HG03066 (cell line): ENCODE measurements at regions not wholly inside any gene's neighbourhood (a gene's known extent, or its start where the extent isn't known, plus 50 kb on each side); places are given as distances from the start of the nearest gene placed in this dataset.
"Not testable (repeated sequence)": the region's sequence is repeated elsewhere in the genome, so short reads cannot be mapped to it uniquely, and the experiment has no call there.

Source experiments
- ATAC-seq: cut with Tn5 transposase; IDR thresholded peaks from one replicate; pipeline ENCODE4 v1.9.1; 2021; ENCODE audit warnings: low read depth; ENCODE audit not compliant: unreplicated experiment

DNA sequence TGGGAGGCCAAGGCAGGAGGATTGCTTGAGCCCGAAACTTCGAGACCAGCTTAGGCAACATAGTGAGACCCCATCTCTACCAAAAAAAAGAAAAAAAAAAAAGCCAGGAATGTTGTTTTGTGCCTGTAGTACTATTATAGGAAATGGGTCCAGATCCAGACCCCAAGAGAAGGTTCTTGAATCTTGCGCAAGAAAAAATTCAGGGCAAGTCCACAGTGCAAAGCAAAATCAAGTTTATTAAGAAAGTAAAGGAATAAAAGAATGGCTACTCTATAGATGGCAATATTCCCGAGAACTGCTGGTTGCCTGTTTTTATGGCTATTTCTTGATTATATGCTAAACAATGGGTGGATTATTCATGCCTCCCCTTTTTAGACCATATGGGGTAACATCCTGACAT is 51.2 kb upstream of the RDX start:
- no peak for ATAC-seq

DNA sequence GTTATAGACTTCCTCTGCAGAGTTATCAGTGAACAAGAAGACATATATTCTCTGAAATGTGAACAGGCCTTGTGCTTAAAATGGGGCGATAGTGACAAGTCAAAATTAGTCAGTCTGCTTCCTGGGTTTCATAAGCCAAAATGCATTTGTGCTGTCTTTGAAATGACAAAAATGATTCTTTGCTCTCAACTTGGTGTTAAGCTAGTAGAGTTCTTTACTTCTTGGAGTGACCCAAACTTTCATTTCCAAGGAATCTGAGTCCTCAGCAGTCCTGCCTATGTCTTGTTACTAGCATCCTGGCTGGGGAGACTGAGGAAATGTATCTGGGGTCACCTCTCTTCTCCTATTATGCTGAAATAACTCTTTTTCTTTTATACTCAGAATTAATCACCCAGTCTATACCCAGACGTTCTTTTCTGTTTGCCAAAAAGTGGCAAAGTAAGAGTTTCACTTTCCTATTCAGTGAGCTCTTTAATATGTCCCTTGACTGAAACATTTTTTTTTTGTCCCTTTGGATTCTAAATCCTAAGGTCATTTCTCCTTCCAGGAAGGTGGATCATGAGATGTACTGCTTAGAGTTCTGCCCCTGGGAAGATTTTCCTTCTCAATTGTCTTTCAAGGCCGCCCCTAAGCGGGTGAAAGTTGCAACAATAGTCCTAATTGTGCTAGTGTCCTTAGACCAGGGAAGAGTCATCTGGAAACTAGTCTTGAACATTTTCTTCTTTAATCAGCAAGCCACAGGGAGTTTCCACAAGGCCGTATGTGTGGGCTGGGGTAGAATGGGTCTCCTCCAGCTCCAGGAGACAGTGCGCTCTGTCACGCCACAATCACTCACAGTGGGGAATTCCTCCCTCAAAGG is 53.0 kb upstream of the RDX start:
- ATAC-seq, result peak; percentile 72

DNA sequence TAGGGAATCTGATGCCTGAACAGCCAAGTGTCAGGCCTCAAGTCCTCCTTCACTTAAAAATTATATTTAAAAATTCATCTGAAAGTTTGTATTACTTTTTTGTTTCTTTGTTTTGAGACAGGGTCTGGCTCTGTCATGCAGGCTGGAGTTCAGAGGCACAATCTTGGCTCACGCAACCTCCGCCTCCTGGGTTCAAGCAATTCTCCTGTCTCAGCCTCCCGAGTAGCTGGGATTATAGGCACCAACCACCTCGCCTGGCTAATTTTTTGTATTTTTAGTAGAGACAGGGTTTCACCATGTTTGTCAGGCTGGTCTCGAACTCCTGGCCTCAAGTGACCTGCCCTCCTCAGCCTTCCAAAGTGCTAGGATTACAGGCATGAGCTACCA is 53.6 kb upstream of the RDX start:
- not testable (repeated sequence) for ATAC-seq

DNA sequence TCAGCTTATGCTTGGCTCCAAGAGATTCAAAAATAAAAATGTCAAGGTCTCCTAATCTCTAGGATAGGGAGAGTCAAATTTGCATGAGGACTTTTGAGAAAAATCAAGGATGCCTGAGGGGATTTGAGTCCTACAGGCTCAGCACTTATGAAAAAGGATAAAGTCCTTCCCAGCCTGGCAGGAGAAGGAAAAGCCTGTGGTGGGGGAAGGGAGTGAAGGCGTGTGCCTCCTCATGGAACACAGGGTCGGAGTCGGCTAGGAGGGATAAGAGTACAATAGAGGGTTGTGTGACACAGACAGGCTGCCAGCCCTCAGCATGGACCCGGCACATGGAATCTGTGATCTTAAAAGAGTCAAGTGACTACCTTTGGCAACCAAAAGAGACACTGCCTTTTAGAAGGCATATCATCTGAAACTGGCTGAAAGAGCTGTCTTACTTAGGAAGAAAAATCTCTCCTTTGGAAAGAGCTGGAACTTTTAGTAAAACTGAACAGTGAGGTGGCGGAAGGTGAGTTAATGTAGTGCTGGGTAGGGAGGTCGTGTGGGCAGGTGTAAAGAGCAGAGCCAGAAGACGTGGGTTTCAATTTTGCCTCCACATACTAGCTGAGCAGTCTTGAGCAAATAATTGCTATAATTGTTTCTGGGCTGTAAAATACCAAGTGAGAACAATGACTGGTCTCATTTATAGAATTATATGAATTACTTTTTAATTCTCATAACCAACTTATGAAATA is 58.8 kb upstream of the RDX start:
- no peak for ATAC-seq

DNA sequence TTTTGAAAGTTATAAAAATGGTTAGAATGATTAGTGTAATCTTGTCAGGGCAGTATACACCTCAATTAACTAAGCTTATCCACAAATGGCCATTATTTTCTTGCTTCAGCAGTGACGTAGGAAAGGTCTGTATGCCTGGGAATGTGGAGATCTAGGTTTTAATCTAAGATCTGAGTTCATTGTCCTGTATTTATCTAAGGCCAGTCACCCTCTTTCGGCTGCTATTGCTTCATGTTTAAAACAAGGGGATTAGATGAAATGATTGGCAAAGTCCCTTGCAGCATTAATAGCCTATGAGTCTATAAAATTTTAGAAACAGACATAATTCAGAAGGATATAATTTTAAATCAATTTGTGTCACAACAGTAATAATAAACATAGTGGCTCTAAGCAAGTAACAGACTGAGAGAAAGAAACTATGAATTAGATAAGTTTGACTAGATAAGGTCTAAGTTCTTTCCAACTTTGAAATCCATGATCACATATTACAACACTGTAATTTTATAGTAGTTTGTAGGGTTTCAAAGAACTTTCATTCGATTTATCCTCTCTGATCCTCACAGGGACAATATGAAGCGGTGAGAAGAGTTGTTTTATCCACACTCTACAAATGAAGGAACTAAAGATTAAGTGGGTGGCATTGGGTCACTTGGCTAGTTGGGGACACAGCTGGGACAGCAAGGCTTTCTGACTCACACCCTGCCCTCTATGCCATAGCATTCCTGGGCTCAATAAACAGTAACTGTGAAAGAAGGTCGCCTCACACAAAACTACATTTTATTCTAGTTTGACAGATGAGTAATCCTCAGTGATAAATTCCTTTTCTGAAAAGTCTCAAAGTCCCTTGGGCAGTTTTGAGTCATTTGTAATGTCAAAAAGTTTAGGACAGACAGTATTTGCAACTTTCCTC is 60.6 kb upstream of the RDX start:
- ATAC-seq, result no peak

- ATAC-seq, result no peak
Measured at GRCh38 chr11:110358336-110358735, 61.9 kb upstream of the RDX start.

GRCh38 chr11:110360781-110361408 is 64.5 kb upstream of the RDX start:
- ATAC-seq, result not testable (repeated sequence)

DNA sequence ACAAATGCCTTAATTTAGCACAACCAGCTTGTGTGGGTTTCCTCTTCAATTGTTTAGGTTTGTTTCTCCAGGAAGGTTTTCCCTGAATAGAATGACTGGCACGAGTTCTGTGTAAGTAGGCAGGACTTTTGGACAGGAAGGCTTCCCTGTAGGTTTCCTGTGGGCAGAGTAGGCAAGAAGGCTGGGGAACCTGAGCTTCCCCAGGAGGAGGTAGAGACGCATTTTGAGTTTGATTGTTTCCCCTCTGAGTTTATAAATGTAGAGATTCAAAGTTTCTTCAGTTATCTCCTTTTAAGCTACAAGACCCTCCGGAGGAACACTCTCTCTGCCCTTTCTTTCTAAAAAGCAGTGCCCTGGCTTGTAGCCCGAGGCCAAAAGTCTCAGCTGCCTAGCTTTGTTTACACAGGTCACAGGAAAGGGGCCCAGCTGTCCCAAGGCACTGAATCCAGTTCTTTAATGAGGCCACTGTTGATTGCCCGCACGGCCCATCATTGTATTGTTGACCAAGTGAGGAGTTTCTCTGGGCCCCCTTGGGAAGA is 66.6 kb upstream of the RDX start:
- ATAC-seq, result no peak

DNA sequence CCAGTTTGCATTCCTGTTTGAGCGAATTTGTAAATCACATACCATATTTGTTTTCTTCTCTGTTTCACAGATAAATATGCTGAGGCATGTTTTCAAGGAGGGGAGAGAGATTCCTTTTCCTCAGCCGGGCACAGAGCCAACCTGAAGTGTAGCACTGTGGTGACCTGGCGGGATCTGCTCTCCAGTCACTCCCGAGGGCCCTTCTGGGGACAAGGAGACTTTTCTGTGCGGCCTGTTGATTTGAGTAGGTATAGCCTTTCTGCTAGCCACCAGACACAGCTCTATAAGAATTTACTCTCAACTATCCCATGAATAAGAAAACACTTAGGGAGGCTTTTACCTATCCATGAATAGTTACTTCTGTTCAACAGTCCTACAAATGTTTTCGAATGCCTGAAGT is 63.5 kb upstream of the FDX1 start:
- no peak for ATAC-seq

GRCh38 chr11:110367571-110367970 is 62.2 kb upstream of the FDX1 start:
- no peak for ATAC-seq

- ATAC-seq, result no peak
Measured at GRCh38 chr11:110371084-110371483, 58.7 kb upstream of the FDX1 start.

GRCh38 chr11:110373051-110373702 is 56.6 kb upstream of the FDX1 start:
- ATAC-seq, result peak; percentile 94

DNA sequence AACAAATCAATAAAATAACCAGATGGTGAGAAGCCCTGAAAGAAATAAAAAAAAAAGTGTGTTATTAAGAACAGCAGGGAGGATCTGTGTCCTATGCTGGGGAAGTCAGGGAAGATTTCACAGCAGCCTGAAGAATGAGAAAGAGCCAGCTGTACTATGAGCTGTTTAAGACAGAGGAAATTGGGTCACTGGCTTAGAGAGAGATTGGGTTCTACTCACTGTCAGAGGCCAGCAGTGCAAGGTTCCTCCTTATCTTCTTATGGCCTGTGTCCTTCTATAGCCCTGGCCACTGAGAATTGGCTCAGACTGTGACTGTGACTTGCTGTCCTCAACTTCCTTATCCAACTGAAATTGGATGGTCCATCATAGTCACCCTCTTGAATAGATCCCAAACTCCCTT is 54.8 kb upstream of the FDX1 start:
- no peak for ATAC-seq

- no peak for ATAC-seq
Measured at GRCh38 chr11:110375351-110375750, 54.4 kb upstream of the FDX1 start.

- ATAC-seq, result no peak
Measured at GRCh38 chr11:110376021-110376420, 53.7 kb upstream of the FDX1 start.

DNA sequence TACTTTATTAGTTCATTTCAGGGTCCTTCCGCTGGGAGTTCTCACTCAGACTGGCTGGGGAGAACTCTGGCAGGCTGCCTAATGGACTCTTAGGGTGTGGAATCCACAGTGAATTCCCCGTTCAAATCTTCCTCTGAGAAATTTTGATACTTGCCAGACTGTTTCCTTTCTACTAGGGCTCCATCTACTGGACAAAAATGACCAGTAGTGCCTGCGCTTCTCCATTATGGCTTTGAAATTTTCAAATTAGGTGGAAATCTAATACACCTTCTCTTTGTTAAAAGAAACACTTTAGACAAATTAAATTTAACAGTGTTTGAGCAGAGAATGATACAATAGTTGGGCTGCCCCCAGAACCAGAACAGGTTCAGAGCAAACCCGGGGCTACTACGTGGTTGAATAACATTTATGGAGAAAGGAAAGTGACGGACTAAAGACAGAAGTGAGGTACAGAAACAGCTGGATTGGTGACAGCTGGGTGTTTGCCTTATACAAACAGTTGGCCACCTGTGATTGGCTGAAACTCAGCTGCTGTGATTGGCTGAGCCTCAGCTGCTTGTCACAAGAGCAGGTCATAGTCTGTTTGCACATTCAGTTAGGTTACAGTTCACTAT is 52.9 kb upstream of the FDX1 start:
- no peak for ATAC-seq

- ATAC-seq, result no peak
Measured at GRCh38 chr11:110377434-110377833, 52.3 kb upstream of the FDX1 start.

DNA sequence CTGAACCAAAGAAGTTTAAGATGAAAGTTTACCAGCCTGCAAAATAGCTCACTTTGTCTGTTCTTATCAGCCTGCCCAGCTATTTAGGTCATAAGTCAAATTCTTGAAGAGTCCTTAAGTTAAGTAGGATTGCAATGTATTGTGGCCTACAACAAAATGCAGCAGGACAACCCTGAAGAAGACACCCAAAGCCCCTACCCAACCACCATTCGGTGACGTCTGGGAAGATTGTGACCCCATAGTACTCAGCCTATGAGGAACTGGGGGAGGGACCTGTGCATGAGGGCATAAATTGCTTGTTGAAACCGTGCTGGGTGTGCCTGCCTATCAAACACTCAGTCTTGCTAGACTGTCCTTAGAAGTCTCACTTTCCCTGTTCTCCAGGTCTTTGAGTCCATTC is 50.5 kb upstream of the FDX1 start:
- ATAC-seq, result no peak

GRCh38 chr11:110379936-110380335 is 49.8 kb upstream of the FDX1 start:
- no peak for ATAC-seq
